GM12872 (cell line): ENCODE measurements at regions not wholly inside any gene's neighbourhood (a gene's known extent, or its start where the extent isn't known, plus 50 kb on each side); places are given as distances from the start of the nearest gene placed in this dataset.

Experiments
- TF ChIP-seq, protein P1 (sequence below): IDR thresholded peaks from 3 replicates; pipeline ENCODE4 v1.5.1; 2011; ENCODE audit warnings: low read depth, mild to moderate bottlenecking, low read length, moderate library complexity; ENCODE audit not compliant: insufficient read depth

DNA sequence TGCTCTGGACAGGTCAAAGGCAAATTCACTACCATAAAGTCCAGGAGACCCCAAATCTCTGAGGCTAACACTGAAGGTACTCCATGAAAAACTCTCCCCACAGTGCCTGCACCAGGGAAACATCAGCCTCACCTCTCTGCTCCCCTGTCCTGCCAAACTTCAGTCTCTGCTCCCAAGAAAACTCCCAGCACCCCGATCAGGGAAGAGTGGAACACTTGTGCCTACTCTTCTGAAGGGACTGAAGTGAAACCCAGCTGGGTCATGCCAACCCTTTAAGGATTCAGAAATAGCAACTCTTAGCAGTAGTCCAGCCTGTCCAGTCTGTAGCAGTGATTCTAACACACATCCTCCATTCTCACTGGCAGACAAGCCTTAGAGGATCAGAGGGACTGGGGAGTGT lies 124.2 kb downstream of the FAM174B start:
- TF ChIP-seq, protein P1, sequence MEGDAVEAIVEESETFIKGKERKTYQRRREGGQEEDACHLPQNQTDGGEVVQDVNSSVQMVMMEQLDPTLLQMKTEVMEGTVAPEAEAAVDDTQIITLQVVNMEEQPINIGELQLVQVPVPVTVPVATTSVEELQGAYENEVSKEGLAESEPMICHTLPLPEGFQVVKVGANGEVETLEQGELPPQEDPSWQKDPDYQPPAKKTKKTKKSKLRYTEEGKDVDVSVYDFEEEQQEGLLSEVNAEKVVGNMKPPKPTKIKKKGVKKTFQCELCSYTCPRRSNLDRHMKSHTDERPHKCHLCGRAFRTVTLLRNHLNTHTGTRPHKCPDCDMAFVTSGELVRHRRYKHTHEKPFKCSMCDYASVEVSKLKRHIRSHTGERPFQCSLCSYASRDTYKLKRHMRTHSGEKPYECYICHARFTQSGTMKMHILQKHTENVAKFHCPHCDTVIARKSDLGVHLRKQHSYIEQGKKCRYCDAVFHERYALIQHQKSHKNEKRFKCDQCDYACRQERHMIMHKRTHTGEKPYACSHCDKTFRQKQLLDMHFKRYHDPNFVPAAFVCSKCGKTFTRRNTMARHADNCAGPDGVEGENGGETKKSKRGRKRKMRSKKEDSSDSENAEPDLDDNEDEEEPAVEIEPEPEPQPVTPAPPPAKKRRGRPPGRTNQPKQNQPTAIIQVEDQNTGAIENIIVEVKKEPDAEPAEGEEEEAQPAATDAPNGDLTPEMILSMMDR = no peak

DNA sequence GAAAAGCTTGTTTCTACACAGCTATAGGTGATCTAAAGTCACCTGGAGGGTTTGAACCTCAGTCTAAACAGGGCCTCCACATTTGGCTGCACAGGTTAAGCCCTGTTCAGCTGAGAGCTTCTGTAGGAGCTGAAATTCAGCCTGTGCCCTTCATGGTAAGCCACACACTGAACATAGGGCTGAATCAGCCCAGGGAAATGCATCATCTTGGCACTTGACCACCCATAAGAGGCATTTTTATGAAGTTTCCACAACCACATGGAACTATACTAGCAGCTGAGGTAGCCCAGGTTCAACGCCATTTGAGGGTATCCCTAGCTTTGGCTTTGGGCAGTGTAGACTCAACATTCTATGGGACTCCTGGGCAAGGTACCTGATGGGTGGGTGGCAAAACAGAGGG lies 126.8 kb downstream of the FAM174B start:
- TF ChIP-seq, protein P1 = no peak

DNA sequence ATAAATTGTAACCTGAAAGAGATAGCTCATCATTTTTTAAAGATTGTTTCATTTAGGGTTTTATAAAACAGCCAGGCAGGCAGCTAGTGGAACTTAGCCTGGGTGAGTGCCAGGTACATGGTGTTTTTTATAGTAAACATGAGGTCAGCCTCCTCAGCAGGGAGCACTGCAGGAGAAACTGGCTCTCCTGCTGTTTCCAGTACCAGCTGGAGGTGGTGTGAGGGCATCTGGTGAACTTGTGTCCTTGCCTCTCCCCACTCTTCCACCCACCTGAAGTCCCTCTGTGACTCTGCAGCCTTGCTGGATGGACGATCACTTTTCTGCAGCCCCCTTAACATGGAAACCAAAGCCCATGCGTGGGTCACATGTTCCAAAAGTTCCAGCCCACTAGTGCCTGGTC lies 128.4 kb downstream of the FAM174B start:
- TF ChIP-seq, protein P1 = no peak

DNA sequence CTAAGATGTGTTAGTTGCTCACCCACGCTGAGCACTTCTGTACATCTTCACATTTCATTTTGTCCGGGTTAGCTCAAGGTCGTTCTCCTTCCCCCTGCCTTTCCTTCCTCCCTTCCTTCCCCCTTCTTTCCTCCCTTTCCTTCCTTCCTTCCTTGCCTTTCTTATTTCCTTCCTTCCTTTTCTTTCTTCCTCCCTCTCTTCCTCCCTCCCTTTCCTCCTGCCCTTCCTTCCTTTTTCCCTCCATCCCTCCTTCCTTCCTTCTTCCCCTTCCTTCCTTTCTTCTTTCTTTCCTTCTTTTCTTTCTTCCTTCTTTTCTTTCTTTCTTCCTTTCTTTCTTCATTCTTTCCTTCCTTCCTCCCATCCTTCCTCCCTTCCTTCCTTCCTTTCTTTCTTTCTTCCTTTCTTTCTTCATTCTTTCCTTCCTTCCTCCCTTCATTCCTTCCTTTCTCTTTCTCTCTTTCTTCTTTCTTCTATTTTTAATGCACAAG lies 129.8 kb downstream of the FAM174B start:
- TF ChIP-seq, protein P1 = no peak

DNA sequence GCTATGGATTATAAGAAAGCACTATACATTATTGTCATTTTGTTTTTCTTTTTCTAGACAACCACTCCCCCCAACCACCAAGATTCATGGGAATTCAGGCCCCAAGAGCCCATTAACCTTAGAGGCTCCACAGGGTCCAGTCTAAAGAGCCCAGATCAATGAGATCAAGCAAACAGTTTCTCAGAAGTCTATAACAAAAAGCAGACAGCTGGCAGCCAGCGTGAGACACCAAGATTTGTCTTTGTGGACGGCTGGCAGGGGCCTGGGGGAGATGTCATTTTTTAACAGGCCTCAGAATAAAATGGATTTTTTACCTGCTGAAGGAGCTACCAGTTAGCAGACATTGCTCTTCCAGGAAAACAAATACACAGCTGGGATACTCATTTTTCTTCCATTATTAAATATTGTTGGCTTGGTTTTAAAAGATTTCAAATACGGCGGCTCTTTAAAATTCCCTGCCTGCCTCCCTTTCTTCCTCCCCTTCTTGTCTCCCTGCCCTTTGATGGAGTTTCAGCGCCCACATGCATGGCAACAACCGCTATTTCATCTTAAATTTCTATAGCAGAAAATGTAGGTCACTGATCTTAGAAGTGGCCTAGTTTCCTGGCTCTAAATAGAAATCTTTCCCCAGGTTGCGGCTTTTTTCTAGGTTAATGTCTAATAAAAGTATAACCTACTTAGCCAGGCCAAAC lies 130.6 kb downstream of the FAM174B start:
- TF ChIP-seq, protein P1 = no peak

DNA sequence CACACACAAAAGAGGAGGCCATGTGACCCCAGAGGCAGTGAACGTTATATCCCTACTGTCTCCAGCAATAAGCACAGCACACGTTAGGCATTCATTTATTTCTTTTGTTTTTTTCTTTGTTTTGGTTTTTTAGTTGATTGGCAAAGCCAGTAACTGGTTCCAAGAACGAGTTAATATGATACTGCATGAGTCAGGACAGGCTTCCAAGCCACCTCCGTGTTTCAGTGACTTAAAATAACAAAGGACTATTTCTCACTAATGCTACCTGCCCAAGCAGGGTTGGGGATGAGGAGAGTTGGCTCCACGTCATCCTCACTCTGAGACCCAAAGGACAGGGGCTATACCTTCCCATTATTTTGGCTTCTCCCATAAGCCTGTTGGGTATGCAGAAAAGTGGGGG lies 130.5 kb downstream of the ST8SIA2 start:
- TF ChIP-seq, protein P1 = no peak

DNA sequence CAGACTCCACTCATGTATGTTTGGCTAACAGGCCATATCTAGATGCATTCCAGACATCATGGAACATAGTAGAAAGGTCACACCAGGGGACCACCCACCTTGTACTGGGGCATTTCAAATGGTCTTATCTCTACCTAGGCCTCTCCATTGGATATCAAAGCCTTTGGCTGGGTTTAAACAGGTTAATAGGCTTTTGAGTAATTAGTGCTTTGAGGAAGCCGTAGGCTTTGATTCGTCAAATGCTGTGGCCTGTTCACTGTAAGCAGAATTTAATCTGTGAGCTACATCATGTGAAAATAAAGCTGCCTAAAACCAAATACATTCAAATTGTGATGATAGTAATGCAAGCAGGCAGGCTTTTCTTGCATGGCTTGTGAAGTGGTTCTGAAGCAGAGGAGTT lies 129.5 kb downstream of the ST8SIA2 start:
- TF ChIP-seq, protein P1 = no peak
